ENCODE measurements at regions not wholly inside any gene's neighbourhood (a gene's known extent, or its start where the extent isn't known, plus 50 kb on each side); places are given as distances from the start of the nearest gene placed in this dataset.

DNA sequence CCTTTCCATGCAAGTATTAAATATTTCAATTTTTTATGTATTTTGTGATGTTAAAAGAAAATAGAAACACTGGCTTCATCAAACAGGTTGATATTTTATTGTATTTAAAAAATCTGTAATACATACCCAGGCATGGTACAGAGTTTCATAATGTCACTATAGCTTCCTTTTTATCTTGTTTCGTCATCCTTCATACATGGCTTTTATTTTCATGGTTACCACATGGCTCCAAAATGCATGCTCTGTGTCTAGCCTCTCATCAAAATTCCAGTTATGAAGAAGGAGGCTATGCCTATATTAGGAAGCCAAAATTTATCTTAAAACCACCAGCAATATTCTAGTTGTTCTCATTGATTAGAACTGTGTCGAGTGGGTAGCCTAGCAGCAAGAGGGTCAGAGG is 464.8 kb downstream of the BTG1 start:
- H3K4me1 ChIP-seq: no peaks in the 10 kb centered on the region
- no peaks in the 10 kb centered on the region for H3K27me3 ChIP-seq
- intact Hi-C loops (cut with DNase I): no loop called here
- H3K27ac ChIP-seq: no peak overlapping the region
- no peak for DNase-seq
- H3K36me3 ChIP-seq: no peaks in the 10 kb centered on the region
- TF ChIP-seq, protein P1, sequence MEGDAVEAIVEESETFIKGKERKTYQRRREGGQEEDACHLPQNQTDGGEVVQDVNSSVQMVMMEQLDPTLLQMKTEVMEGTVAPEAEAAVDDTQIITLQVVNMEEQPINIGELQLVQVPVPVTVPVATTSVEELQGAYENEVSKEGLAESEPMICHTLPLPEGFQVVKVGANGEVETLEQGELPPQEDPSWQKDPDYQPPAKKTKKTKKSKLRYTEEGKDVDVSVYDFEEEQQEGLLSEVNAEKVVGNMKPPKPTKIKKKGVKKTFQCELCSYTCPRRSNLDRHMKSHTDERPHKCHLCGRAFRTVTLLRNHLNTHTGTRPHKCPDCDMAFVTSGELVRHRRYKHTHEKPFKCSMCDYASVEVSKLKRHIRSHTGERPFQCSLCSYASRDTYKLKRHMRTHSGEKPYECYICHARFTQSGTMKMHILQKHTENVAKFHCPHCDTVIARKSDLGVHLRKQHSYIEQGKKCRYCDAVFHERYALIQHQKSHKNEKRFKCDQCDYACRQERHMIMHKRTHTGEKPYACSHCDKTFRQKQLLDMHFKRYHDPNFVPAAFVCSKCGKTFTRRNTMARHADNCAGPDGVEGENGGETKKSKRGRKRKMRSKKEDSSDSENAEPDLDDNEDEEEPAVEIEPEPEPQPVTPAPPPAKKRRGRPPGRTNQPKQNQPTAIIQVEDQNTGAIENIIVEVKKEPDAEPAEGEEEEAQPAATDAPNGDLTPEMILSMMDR (IDR thresholded peaks at IDR 0.05): no peak
- TF ChIP-seq POLR2A (IDR thresholded peaks at IDR 0.05): no peak
- no peak for TF ChIP-seq POLR2AphosphoS5 (IDR thresholded peaks at IDR 0.05)
- TF ChIP-seq EP300 (IDR thresholded peaks at IDR 0.05): no peak
- no peaks in the 10 kb centered on the region for H3K9me3 ChIP-seq
- no peak overlapping the region for H3K4me3 ChIP-seq
- WGBS, 2 donors: 79 to 95% methylated on average over 2 of the region's 2 CpGs

DNA sequence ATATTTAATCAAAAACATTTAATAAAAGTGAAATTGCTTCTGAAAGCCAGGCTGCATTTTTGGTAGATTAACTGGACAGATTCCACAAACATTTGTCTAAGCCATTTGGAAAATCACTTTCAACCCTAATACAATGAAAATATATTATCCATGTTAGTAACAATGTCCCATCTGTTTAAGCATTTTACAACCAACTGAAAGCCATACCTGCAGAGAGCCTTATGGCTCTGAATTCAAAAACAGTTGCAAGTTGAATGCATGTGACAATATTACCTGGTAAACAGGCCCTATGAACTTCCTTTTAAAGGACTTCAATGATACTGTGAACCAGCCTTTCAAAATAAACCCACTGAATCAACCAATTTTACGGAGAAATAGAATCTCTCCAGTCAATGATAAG is 468.1 kb downstream of the BTG1 start:
- Histone ChIP-seq H3K36me3 (no peaks in the 10 kb centered on the region), H3K27me3 (no peaks in the 10 kb centered on the region), H3K9me3 (no peaks in the 10 kb centered on the region), H3K4me3 (no peak overlapping the region), H3K27ac (no peak overlapping the region), H3K4me1 (no peaks in the 10 kb centered on the region)
- DNase-seq: no peak
- intact Hi-C loops (cut with DNase I): no loop called here
- WGBS, 2 donors: 35 to 76% methylated on average over 1 of the region's 1 CpG
- TF ChIP-seq, protein P1 (IDR thresholded peaks at IDR 0.05): no peak
- TF ChIP-seq EP300 (IDR thresholded peaks at IDR 0.05) (no peak), POLR2A (IDR thresholded peaks at IDR 0.05) (no peak), POLR2AphosphoS5 (IDR thresholded peaks at IDR 0.05) (no peak)

DNA sequence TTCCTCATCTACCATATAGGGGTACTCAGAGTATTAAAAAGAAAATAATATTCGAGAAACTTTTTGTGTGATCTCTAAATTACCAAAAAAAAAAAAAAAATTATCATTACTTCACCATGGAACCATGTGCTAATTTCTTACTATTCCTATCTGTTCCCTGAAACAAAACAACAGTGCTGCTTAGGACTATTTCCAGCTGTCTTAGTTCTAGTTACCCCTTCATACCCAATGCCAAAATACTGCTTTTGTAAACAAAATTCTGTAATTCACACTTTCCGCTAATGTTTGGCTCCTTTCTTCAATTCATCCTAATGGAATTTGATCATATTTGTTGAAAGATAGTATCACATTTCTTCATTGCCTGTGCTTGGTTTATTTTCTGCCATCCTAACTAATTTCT is 470.2 kb downstream of the BTG1 start:
- H3K27me3 ChIP-seq: no peaks in the 10 kb centered on the region
- no peaks in the 10 kb centered on the region for H3K36me3 ChIP-seq
- no peak overlapping the region for H3K27ac ChIP-seq
- DNase-seq: no peak
- H3K4me1 ChIP-seq: no peaks in the 10 kb centered on the region
- no peak overlapping the region for H3K4me3 ChIP-seq
- H3K9me3 ChIP-seq: no peaks in the 10 kb centered on the region
- 90 to 93% methylated on average over 2 of the region's 2 CpGs for whole genome bisulfite sequencing, 2 donors
- intact Hi-C loops (cut with DNase I): no loop called here
- no peak for TF ChIP-seq POLR2A (IDR thresholded peaks at IDR 0.05)
- TF ChIP-seq, protein P1 (IDR thresholded peaks at IDR 0.05): no peak
- no peak for TF ChIP-seq POLR2AphosphoS5 (IDR thresholded peaks at IDR 0.05)
- TF ChIP-seq EP300 (IDR thresholded peaks at IDR 0.05): no peak

DNA sequence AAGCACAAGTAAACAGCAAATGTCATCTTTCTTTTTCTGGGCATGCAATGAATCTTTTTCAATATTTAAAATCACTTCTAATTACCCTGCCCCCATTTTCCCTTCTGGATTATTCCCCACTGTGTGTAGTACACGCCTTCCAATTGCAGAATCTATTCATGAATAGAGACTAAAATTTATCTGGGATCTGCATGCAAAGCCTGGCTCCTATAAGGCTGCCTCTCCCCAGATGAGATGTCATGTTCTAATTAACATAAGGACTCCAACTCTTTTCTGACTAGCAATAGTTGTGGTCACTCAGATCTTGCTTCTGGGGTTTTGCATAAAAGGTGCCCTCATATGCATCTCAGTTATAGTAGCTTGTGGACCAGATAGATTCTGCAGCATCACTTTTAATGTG is 473.5 kb downstream of the BTG1 start:
- TF ChIP-seq, protein P1 (IDR thresholded peaks at IDR 0.05): no peak
- TF ChIP-seq POLR2A (IDR thresholded peaks at IDR 0.05) (no peak), EP300 (IDR thresholded peaks at IDR 0.05) (no peak)
- H3K4me1 ChIP-seq: no peaks in the 10 kb centered on the region
- intact Hi-C loops (cut with DNase I): no loop called here
- 61 to 71% methylated on average over 1 of the region's 1 CpG for WGBS, 2 donors
- H3K27me3 ChIP-seq: no peaks in the 10 kb centered on the region
- no peaks in the 10 kb centered on the region for H3K9me3 ChIP-seq
- DNase-seq: no peak
- H3K27ac ChIP-seq: no peak overlapping the region
- no peaks in the 10 kb centered on the region for H3K36me3 ChIP-seq
- H3K4me3 ChIP-seq: no peak overlapping the region

DNA sequence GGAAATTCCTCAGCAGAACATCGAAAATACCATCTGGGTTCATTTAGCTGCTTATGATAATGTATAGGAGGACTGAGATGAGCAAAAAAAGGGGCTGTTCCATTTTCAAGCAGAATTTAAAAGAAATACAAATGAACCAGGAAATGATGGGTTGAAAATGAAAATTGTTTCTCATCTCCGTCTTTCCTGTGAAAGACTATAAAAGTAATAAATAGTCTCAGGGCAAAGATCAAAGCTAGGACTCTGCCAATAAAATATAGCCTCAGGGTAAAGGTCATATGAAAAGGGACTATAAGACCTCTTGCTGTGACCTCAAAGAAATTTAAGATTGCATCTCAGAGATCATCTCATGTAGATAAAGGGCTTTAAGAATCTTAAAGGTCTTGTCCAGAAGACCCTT is 478.0 kb downstream of the BTG1 start:
- intact Hi-C loops (cut with DNase I): no loop called here
- WGBS, 2 donors: 43 to 62% methylated on average over 2 of the region's 2 CpGs
- Histone ChIP-seq H3K27me3 (no peaks in the 10 kb centered on the region), H3K4me1 (no peaks in the 10 kb centered on the region), H3K27ac (no peak overlapping the region), H3K9me3 (no peaks in the 10 kb centered on the region), H3K4me3 (no peak overlapping the region), H3K36me3 (no peaks in the 10 kb centered on the region)
- TF ChIP-seq POLR2A (IDR thresholded peaks at IDR 0.05) (no peak), POLR2AphosphoS5 (IDR thresholded peaks at IDR 0.05) (no peak), EP300 (IDR thresholded peaks at IDR 0.05) (no peak)
- TF ChIP-seq, protein P1 (IDR thresholded peaks at IDR 0.05): no peak
- no peak for DNase-seq

Data from sigmoid colon (tissue), 6 donors.